NCI-H1930 (cell line): ENCODE measurements at regions not wholly inside any gene's neighbourhood (a gene's known extent, or its start where the extent isn't known, plus 50 kb on each side); places are given as distances from the start of the nearest gene placed in this dataset.
"Not testable (repeated sequence)": the region's sequence is repeated elsewhere in the genome, so short reads cannot be mapped to it uniquely, and the experiment has no call there.

ENCODE experiments used
- DNase-seq, 2 experiments: peaks; one replicate each; lab custom pipeline; 2025; lab: John Stamatoyannopoulos, UW

- DNase-seq = no peak
Measured at GRCh38 chr3:21989341-21990042, 238.5 kb upstream of the ZNF385D start.

DNA sequence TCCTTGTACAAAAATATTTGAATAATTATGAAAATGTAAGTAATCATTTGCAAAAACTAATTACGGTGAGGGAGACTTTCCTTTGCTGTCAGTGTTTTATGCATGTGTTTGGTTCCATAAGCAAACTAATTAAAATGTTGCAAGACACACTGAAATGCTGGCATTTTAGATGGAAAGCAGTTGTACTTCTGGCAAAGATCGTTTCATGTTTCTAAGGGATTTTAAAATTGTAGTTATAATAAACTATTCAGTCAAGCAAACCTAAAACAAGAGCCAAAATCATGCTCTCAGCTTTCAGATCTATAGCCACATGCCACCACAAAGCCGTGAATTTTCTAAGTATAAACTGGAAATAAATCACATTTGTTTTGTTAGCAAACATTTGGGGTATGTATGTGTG is 240.1 kb upstream of the ZNF385D start:
- no peak for DNase-seq

GRCh38 chr3:21995079-21995607 is 244.1 kb upstream of the ZNF385D start:
- no peak for DNase-seq

GRCh38 chr3:22007368-22007767 is 256.4 kb upstream of the ZNF385D start:
- no peak for DNase-seq

GRCh38 chr3:22010997-22011396 is 260.0 kb upstream of the ZNF385D start:
- no peak for DNase-seq

DNA sequence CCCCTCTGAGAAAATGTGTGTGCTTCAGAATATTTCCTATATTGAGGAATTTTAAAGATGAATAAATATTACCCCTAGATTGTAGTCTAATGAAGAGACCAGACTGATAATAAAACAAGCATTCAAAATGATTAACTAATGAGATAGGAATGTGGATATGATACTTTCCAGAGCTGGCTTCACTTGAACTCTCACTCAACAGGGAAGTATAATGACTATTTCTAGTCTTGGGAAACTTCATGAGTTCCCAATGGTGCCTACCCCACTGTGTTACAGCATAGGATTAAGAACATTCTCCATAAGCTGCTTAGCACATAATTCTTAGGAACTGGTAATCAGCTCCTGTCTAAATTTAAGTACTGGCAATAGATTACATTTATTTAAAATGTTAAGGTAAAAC is 261.5 kb upstream of the ZNF385D start:
- no peak for DNase-seq

DNA sequence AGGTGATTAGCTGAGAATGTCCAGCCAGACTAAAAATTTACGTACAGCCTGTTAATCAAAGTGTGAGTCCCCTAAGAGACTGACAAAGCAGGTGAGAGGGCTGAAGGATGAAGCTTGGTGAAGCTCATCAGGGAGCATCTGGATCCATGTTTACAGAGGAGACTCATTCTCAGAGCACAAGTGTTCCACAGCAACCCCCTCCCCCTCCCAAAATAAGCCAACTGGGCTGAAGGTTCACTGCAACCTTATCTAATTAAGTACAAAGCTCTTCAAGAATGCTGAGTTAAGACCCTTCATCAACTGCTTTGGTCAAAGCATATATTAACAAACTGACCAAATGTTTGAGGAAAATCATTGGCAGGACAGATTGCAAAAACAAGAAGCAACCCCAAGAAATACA is 262.6 kb upstream of the ZNF385D start:
- DNase-seq = no peak

- DNase-seq = no peak
Measured at GRCh38 chr3:22016197-22016596, 265.2 kb upstream of the ZNF385D start.

GRCh38 chr3:22024638-22025037 is 273.6 kb upstream of the ZNF385D start:
- DNase-seq = not testable (repeated sequence)

DNA sequence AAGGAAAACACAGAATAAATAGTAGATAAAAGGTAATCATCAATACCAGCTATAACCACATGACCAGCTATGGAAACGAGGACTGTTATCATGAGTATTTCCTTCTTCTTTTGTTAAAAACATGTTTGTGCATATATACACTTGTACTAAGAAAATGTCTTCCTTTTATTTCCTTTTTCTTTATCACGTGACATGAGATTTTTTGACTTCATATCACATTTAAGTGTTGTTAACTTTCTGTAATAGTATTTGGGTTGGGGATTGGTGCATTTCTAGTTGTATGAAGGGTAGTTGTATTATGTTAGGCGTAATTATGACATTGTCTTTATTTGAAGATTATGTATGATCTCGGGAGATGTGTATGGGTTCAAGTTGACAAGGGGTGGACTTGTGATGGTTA is 278.5 kb upstream of the ZNF385D start:
- no peak for DNase-seq

DNA sequence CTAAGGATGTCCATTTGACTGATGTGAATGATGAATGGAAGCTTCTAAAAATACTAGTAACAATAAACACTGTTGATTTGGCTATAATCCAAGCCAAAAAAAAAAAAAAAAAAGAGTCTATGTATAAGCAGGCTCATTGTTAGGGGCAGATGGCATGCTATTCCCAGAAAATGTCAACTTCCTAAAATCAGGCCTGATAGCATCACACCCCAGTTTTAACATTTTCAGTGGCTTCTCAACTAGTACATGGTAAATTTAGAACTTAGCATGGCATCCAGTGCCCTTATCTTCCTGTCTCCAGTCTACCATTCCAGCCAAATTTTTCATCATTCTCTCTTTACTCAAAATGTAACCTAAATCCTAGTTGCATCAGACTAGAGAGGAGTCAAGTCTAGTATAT is 288.2 kb upstream of the ZNF385D start:
- DNase-seq = no peak

- no peak for DNase-seq
Measured at GRCh38 chr3:22040150-22040549, 289.1 kb upstream of the ZNF385D start.

DNA sequence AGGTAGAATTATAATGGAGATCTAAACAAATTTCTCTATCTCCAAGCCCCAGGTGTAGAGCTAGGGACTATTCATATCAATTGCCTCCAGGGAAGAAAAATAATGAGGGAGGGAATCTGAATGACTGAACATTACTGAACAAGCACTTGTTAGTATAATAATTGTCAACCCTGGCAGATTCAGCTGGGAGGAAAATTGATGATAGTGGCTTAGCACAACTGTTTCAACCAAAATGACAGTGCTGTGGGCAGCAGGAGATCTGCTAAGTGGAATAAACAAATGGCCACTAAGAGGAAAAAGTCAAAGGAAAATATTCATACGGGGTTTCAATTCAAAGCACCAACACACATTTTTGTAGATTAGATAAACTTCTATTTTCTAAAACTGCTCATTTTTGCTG is 294.9 kb upstream of the ZNF385D start:
- peak in 1 of 2 experiments; percentile 6 for DNase-seq

GRCh38 chr3:22063500-22063899 is 312.5 kb upstream of the ZNF385D start:
- DNase-seq = no peak

DNA sequence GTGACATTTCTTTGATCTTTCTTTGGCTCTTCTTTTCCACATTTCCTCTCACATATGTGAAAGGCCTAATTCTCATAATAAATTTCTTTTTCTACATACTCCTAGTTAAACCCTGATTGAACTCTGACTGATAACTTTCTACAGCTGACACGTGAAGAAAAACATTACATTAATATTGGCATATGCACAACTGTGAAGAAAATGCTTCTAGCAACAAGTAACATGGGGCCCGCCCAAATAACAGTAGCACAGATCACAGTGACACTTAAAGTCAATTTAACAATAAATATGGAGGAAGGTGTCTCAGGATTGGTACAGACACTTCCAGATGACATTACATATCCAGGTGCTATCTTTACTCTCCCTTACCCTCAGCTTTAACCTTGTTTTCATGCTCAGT is 317.6 kb upstream of the ZNF385D start:
- no peak for DNase-seq

- no peak for DNase-seq
Measured at GRCh38 chr3:22088204-22088603, 337.2 kb upstream of the ZNF385D start.

DNA sequence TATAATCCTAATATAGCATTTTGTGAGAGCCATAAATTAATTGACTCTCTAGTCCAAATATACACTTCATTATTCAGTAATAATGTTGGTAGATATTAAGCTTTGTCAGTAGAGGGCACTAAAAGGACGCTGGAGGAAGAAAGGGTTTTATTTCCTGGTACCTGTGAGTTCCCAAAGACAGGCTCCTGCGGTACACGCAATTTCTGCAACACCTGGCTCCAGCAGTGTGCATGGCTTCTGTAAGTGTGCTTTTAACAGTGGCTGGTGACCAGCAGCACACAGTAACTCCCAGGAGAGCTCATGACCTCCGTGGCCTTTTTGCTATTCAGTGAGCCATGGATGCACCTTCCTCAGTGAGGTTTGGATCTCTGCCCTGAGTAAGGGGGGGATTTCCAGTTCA is 338.3 kb upstream of the ZNF385D start:
- no peak for DNase-seq

DNA sequence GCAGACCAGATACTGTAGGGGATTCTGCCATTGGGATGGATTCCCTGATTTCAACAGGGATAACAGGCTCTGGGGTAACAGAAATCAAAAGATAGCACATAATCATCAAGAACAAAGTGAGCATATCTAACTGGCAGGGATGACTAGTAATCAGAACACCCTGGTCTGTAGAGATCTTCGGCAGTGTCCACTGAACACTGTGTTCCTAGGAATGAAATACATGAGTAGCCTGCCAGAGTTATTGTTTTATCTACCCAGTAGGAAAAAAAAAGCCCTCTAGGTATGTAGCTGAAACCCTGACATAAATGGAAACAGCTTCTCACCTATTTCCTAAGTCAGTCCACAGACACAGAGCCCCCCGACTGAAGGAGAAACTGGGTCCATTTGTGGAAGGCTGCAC is 340.3 kb upstream of the ZNF385D start:
- no peak for DNase-seq

DNA sequence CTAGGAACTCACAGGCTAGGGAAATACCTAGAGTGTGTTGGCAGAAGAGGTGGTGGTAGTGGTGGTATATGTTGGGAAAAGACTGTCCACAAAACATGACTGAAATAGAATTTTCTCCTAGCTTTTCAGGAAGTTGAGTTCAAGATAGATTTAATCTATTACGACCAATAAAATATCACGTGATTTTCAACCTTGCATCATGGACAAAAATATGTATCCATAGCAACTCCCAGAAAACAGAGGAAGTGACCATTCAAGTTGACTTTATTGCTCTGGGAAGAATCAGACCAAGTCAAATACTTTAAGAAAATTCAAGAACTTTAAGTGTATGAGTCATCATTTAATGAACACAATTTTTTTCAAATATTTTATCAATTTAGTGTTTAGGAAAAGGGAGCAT is 347.0 kb upstream of the ZNF385D start:
- DNase-seq = no peak

DNA sequence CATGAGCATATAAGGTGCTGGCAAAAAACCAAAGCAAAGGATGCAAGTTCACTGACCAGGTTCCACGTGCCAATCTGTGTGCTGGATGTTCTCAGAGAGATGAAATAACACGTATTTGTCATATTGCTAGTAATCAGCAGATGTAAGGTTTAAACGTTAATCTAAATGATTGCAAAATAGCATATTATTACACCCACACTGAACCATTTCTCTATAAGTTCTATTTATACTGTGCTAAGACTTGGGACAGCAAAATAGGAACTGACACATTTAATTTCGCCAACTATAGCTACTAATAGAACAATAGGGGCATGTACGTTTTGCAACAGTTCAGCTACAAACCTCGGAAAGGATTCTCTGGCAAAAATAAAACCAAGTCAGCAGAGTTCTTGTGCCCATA is 350.3 kb upstream of the ZNF385D start:
- no peak for DNase-seq

DNA sequence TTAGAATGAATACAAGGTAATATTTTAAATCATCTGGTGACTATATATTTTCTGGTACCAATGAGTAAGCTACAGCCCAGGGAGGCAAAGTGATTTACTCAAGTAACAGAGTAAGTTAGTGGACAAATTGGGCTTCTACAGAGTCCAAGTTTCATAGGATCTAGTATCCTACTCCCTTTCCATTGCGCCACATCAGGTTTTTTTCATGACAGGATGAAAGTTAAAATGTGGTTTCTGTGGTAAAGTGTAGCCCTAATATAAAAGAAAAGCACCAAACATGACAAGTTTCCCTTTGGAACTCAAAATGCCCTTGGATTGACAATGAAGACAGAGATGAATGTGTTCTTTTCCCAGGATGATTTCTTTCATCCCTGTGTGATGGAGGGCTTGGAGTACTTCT is 350.8 kb upstream of the ZNF385D start:
- no peak for DNase-seq

- DNase-seq = no peak
Measured at GRCh38 chr3:22103423-22103822, 352.4 kb upstream of the ZNF385D start.

- DNase-seq = no peak
Measured at GRCh38 chr3:22106213-22106896, 355.3 kb upstream of the ZNF385D start.

DNA sequence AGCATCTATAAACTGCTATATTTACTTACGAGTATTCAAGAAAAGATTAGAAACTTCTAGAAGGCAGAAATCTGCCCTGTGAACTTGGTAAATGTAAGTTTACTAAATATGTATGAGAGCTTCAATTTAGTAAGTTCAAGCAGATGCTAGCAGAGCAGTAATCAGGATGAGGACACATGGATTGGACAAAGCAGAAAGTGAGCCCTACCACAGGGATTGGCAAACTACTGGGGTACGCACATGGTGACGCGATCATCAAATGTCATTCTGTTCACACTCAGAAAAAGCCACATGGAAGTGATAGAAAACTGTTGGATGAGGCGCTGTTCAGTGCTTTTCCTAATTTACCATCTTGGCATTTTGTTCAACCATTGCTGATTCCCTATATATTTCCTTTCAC is 360.2 kb upstream of the ZNF385D start:
- DNase-seq = no peak
